D341Med (cell line): ENCODE measurements at regions not wholly inside any gene's neighbourhood (a gene's known extent, or its start where the extent isn't known, plus 50 kb on each side); places are given as distances from the start of the nearest gene placed in this dataset.

Experiments
- DNase-seq: peaks from one replicate; pipeline ENCODE4 v3.0.0; 2012; ENCODE audit warnings: low spot score

DNA sequence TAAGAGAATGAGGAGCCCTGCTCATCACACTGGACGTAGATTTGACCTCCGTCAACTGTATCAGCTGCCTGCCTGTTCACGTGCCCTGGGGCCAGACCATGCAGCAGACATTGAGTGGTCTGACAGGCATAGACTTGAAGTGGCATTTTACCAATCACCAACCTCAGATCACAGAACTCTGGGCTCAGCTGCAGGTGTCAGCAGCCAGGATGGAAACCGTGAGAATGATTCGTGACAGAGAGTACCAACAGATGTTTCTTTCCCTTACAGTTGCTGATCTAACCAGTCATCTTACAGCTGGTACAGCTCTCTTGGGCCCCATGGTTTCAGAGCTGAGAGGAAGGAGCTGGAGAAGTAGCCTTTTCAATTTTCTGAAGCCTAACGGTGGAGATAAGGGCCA lies 148.9 kb downstream of the EN1 start:
- no peak for DNase-seq

GRCh38 chr2:118697781-118698180 lies 149.7 kb downstream of the EN1 start:
- no peak for DNase-seq

- DNase-seq, result no peak
Observed at GRCh38 chr2:118696786-118697465, 150.5 kb downstream of the EN1 start.

GRCh38 chr2:118693287-118693822 lies 154.1 kb downstream of the EN1 start:
- DNase-seq, result no peak

GRCh38 chr2:118689874-118690273 lies 157.6 kb downstream of the EN1 start:
- DNase-seq, result no peak

- DNase-seq, result no peak
Observed at GRCh38 chr2:118689456-118689855, 158.0 kb downstream of the EN1 start.

- DNase-seq, result no peak
Observed at GRCh38 chr2:118689033-118689432, 158.4 kb downstream of the EN1 start.

DNA sequence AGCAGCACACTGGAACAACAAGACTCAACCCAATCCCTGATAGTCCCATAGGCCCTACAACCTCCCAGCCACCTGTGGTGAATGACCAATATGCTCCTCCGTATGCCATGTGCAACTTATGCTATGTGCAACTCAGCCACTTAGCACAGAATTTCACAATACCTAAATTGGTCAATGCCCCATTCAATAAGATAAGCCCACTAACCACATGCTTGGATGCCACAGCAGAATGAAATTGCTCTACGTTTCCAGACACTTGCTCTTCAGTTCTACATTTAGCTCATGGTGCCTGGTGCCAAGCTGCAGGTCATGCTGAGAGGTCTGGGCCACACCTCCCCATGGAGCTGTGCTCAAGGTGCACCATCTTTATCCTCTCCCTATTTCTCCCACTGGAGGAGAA lies 159.8 kb downstream of the EN1 start:
- no peak for DNase-seq

DNA sequence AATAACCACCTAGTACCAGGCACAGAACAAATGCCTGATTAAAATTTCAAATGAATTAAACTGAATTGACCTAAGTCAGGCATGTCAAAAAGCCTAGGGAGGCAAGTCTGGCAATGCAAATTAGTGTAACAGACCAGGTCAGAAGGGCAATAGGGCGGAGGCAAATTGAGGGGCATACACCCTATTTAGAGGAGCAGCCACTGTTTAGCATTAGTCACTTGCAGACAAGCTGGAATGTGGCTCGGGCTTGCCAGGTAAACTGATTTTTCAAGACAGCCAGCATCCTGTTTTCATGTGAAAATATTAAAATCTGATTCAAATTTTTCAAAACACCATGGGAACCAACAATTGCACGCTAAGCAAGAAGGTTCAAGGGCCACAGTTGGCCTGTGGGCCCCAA lies 160.3 kb downstream of the EN1 start:
- DNase-seq, result no peak

GRCh38 chr2:118686346-118686745 lies 161.1 kb downstream of the EN1 start:
- DNase-seq, result no peak

DNA sequence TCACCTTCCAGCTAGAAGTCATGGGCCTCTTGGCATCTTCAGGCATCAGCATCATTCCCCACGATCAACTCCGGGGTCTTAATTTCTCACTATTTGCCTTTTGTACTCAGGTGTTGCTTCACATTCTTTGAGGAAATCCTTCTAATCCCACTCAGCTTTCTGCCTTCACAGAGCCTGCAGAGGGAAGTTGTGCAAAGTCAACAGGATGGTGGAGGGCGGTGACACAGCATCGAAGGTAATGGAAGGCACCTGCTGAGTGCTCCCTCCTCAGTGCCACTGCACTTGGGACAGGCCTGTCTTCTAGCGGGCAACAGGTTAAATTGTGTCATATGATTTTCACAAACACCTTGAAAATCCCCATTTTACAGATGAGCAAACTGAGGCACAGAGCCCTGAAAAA lies 164.0 kb downstream of the EN1 start:
- no peak for DNase-seq

DNA sequence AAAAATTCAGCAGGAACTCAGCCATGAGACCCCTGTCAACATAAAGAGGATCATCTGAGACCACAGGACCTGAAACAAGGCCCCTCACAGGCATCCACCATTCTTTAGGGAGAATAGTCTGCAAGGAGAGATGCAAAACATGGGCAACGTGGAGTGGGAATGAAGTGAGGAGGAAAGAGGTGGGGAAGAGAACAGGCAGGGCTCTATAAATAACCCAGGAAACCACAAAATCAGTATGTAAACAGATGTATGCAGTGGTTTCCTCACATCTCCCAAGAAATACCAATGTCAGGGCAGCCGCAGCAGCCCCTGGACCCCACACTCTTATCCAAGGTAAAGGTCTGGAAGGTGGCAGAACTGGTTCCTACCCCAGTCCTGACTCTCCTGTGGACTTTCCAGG lies 168.5 kb downstream of the EN1 start:
- DNase-seq, result no peak

- no peak for DNase-seq
Observed at GRCh38 chr2:118677546-118677945, 169.9 kb downstream of the EN1 start.

GRCh38 chr2:118675531-118675930 lies 171.9 kb downstream of the EN1 start:
- no peak for DNase-seq

DNA sequence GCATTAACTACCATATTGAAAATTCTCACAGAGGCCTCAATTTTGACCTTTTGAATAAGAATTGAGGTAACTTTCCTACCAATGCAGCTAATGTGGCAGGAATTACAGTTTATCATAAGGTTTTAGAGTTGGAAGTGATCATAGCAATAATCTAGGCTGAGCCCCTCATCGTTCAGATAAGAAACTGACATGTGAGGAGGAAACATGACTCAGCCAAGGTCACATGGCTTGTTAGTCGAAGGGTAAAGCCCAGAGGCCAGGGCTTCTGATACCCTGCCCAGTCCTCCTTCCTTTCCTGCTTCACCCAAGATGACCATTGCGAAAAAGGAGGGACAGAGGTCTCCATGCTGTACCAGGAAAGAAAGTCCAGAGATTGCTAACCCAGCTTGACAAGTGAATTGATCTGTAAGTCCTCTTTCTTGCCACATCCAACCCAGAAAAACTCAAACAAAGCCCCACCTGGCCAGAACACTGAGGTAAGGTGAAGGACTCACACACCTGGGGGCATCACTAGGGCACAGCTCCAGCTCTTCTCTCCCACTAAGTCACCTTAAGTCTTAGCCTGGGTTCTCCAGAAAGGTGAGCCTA lies 174.8 kb downstream of the EN1 start:
- DNase-seq, result no peak

- DNase-seq, result no peak
Observed at GRCh38 chr2:118671701-118672454, 175.6 kb downstream of the EN1 start.

DNA sequence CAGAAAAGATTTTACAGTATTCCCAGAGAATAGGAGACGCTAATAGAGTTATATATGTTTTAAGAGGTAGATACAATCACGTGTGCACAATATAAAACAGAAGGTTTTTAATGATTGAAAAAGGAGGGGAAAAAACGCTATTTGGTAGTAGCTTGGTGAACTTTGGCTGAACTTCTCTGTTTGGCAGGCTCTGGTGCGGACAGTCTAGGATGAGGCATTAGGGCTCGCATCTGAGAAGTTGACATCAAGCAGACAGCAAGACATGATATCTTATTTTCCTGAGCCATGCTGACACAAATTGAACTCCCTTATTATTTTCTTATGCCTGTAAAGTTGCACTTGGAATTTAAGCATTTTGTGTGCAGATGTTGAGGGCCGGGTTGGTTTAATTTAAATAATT lies 176.6 kb downstream of the EN1 start:
- no peak for DNase-seq

DNA sequence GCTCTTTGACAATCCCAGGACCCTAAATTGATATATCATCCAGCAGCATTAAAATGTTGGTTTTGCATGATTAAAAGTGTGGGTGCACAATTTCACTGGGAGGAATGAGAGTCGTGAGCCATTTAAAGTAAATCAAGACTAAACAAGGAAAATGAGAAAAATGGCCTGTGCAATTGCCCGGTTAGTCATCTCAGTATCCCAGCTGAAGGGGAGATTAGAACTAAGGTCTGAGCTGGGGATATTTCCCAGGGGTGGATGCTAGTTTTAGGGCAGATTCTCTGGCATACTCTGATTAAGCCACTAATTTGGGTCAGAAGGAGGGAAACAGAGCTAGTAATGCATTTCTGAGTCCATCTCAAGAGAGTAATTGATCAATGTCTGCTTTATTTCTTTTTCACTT lies 177.2 kb downstream of the EN1 start:
- DNase-seq, result no peak

DNA sequence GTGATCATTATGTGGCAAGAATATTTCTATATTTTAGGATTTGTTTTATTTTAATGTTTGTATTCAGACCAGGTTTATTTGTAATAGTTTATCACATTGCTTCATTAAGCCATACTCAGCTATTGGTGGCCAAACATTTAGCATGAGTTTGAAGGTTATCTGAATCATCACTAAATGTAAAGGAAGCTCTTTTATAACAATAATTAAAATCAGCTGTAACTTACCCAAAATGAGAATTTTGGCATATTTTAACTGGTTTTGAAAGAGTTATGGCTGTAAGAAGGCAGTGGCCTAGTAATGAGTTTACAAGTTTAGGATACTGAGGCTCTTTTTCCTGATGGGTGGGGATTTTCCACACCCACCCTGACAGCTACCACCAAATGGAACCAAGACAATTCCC lies 177.8 kb downstream of the EN1 start:
- DNase-seq, result no peak

DNA sequence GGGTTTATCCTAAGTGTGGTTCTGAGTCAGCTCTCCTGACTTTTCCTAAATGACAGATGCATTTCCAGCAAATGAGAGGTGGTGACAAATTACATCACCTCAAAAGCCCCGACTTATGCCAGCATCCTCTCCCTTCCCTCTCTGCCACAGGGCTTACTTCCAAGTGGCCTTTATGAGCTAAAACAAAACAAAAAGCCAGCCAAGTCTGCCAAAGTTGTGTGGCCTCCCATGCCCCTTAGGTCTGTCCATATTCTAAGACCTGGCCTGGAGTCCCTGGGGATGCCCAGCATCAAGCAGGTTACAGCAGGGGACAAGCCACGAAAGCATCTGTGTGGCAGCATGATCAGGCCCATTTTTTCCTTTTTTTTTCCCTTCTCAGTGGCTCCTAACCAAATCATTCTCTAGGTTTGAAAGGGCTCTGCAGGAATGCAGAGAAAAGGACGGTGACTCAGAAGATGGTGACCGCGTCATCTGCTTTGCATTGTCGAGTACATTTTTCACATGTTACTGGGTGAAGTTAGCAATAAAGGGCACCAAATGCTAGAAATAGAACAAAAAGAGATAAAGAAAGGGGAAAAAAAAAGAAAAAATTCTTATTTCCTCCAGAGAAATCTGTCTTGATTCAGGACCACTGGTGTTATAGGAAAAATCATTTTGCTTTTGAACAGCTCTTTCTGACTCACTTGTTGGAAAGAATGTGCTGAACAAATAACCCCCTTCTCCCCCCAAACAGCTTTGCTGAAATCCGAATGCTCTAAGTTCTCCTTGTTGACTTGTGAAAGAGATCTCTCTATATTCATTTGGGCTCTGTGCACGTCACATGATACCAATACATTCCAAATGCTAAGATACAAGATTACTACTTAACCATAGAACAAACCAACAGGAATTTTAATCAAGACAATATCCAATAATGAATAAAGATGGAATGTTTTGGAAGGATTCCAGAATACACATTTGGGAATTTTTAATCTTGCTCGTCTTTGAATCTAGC lies 178.7 kb downstream of the EN1 start:
- no peak for DNase-seq

DNA sequence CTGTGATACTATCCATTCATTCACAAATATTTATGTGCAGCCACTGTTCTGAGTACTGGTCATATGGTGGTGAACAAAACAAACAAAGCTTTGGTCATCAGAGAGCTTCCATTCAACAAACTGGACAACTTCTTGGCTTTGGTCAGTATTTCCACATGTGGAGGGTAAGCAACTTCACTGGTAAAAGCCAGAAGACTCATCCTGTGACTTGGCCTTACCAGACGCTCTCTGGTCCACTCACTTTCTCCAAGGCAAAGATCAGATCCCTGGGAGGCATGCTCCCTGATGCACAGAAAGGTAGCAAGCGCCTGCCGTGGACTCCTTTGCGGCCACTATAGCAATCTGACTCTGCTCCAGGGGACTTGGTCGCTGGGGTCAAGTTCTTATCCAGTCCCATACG lies 179.5 kb downstream of the EN1 start:
- no peak for DNase-seq

- no peak for DNase-seq
Observed at GRCh38 chr2:118667348-118667747, 180.1 kb downstream of the EN1 start.
